Peyer's patch (tissue), 4 donors: ENCODE measurements at regions not wholly inside any gene's neighbourhood (a gene's known extent, or its start where the extent isn't known, plus 50 kb on each side); places are given as distances from the start of the nearest gene placed in this dataset.
"Not testable (repeated sequence)": the region's sequence is repeated elsewhere in the genome, so short reads cannot be mapped to it uniquely, and the experiment has no call there.

Experiments
- POLR2A ChIP-seq, 2 donors: fragments of 450-650 bp; IDR thresholded peaks; one replicate each; pipeline ENCODE4 v1.5.1; 2017; ENCODE audit warnings: antibody characterized with exemption in 2 of 2, mild to moderate bottlenecking in 2 of 2, moderate library complexity in 2 of 2
- TF ChIP-seq, protein P1 (sequence below), 6 experiments: fragments of 450-650 bp in 4 of 6; fragments of 200-600 bp in 2 of 6; sonication (generic) in 1 of 6; IDR thresholded peaks; one replicate each; pipeline ENCODE4 v1.5.1; 2017 to 2019; ENCODE audit warnings: antibody characterized with exemption in 6 of 6, mild to moderate bottlenecking in 3 of 6, moderate library complexity in 1 of 6

DNA sequence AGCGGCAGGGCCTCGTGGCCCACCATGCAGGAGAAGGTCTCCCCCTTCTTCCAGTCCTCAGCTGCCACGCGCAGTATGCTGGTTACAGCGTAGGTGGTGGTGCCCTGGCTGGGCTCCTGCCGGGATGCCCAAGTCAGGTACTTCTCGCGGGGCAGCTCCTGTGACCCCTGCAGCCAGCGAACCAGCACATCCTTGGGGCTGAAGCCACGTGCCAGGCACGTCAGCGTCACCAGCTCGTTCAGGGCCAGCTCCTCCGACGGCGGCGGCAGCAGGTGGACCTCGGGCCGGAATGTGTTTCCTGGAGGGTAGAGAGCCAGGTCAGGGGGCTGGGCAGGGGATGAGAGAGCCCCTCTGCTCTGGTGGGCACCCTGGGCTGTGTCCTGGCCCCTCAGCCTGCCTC is 60.7 kb downstream of the TMEM121 start:
- TF ChIP-seq, protein P1, sequence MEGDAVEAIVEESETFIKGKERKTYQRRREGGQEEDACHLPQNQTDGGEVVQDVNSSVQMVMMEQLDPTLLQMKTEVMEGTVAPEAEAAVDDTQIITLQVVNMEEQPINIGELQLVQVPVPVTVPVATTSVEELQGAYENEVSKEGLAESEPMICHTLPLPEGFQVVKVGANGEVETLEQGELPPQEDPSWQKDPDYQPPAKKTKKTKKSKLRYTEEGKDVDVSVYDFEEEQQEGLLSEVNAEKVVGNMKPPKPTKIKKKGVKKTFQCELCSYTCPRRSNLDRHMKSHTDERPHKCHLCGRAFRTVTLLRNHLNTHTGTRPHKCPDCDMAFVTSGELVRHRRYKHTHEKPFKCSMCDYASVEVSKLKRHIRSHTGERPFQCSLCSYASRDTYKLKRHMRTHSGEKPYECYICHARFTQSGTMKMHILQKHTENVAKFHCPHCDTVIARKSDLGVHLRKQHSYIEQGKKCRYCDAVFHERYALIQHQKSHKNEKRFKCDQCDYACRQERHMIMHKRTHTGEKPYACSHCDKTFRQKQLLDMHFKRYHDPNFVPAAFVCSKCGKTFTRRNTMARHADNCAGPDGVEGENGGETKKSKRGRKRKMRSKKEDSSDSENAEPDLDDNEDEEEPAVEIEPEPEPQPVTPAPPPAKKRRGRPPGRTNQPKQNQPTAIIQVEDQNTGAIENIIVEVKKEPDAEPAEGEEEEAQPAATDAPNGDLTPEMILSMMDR (IDR thresholded peaks at IDR 0.05), result not testable (repeated sequence)
- not testable (repeated sequence) for TF ChIP-seq POLR2A (IDR thresholded peaks at IDR 0.05)
